ENCODE measurements at regions not wholly inside any gene's neighbourhood (a gene's known extent, or its start where the extent isn't known, plus 50 kb on each side); places are given as distances from the start of the nearest gene placed in this dataset.

GRCh38 chr20:12874933-12875332 is 133.8 kb upstream of the SPTLC3 start:
- DNase-seq (ENCODE audit: low read depth): no peak
- H3K4me3 ChIP-seq (ENCODE audit: low read depth, low read length): no peak overlapping the region

- DNase-seq (ENCODE audit: low read depth): no peak
- no peak overlapping the region for H3K4me3 ChIP-seq (ENCODE audit: low read depth, low read length)
Observed at GRCh38 chr20:12875510-12875909, 133.3 kb upstream of the SPTLC3 start.

DNA sequence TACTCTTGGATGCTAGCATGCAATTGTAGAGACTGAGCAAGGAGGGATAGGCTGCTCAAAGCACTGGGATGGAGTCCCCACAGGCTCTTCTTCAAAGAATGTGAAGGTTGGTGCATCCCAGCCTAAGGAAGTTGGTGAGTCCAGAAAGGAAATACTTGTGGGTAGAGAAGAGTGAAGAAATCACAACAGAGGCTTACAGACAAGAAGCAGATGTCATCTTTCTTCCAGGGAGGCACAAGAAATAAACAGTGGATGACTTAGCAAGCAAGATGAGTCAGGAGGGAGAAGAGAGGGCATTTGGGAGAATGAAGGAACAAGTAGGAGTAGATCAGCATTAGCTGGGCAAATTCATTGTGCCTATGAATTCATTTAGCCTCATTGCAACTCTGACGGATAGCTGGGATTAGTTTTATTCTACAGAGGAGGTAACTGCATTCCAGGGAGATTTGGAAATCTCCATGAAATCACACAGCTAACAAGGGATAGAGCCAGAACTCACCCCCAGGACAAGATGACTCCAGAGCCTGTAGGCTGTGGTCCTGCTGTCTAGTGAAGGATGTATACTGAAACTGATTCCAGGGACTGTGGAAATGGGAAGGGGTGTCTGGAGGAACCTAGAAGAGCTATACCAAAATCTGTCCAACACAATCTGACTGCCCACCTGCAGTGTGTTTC is 125.8 kb upstream of the SPTLC3 start:
- peak; percentile 40 for DNase-seq (ENCODE audit: low read depth)
- no peak overlapping the region for H3K4me3 ChIP-seq (ENCODE audit: low read depth, low read length)

DNA sequence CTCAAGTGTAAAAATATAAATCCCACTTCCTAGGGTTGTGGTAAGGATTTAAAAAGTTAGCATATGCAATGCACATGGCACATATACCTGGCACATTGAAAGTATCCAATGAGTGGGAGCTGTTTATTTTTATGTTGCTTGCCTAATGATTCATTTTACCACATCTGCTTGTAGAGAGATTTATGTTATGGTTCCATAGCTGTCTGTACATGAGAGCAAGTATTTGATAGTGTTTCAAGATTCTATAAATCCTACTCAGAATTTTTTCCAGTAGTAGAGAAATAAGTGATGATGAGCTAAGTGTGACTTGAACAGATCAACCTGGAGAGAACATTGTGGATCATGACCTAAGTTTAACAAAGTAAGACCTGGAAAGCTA is 125.3 kb upstream of the SPTLC3 start:
- DNase-seq (ENCODE audit: low read depth): no peak
- H3K4me3 ChIP-seq (ENCODE audit: low read depth, low read length): no peak overlapping the region

DNA sequence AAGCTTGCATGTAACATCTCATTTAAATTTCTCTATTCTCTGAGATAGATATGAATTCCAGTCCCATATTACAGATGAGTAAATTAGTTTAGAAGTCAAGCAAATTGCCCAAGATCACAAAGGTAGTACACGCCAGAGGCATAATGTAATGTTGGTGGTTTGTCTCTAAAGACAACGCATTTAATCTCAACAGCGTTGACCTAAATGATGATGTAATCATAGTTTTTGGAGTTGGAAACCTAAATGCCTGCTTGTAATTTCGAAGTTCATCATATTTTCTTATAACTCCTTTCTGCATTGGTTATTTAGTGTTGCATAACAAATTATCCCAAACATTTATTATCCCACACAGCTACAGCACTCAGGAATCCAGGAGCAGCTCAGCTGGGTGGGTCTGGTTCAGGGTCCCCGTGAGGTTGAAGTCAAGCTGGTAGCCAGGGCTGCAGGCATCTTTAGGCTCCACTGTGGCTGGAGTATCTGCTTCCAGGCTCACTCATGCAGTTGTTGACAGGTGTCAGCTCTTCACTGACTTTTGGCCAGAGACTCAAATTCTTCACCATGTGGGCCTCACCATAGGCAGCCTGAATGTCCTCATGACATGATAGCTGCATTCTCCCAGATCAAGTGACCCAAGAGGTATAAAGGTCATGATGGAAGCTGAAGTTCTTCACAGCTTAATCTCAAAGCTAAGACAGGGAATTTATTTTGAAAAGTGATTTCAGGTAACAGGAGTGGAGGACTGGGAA is 122.0 kb upstream of the SPTLC3 start:
- no peak for DNase-seq (ENCODE audit: low read depth)
- H3K4me3 ChIP-seq (ENCODE audit: low read depth, low read length): no peak overlapping the region

GRCh38 chr20:12891643-12892042 is 117.1 kb upstream of the SPTLC3 start:
- DNase-seq (ENCODE audit: low read depth): no peak
- H3K4me3 ChIP-seq (ENCODE audit: low read depth, low read length): no peak overlapping the region

- no peak overlapping the region for H3K4me3 ChIP-seq (ENCODE audit: low read depth, low read length)
- no peak for DNase-seq (ENCODE audit: low read depth)
Observed at GRCh38 chr20:12893019-12893418, 115.8 kb upstream of the SPTLC3 start.

GRCh38 chr20:12893653-12894052 is 115.1 kb upstream of the SPTLC3 start:
- no peak overlapping the region for H3K4me3 ChIP-seq (ENCODE audit: low read depth, low read length)
- DNase-seq (ENCODE audit: low read depth): no peak

DNA sequence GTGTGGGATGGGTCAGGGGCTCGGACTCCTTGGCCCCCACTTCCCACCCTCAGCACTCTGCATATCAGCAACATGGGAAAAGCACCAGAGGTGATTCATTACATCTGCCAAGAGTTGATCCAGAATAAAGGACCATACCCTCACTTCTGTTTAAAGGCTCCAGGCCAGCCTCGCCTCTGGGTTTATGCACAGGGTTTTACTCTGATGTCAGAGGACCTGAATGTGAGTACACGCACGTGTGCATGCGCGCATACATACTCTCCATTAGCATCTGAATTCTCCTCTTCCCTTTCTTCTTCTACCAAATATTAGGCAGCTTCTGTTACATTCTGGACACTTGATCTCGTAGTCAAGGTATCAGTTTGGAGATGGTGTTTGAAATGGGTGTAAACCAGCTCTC is 114.7 kb upstream of the SPTLC3 start:
- H3K4me3 ChIP-seq (ENCODE audit: low read depth, low read length): no peak overlapping the region
- DNase-seq (ENCODE audit: low read depth): no peak

- DNase-seq (ENCODE audit: low read depth): no peak
- H3K4me3 ChIP-seq (ENCODE audit: low read depth, low read length): no peak overlapping the region
Observed at GRCh38 chr20:12896180-12896579, 112.6 kb upstream of the SPTLC3 start.

GRCh38 chr20:12902992-12903391 is 105.8 kb upstream of the SPTLC3 start:
- no peak overlapping the region for H3K4me3 ChIP-seq (ENCODE audit: low read depth, low read length)
- DNase-seq (ENCODE audit: low read depth): no peak

- no peak for DNase-seq (ENCODE audit: low read depth)
- no peak overlapping the region for H3K4me3 ChIP-seq (ENCODE audit: low read depth, low read length)
Observed at GRCh38 chr20:12906361-12906760, 102.4 kb upstream of the SPTLC3 start.

- DNase-seq (ENCODE audit: low read depth): no peak
- no peak overlapping the region for H3K4me3 ChIP-seq (ENCODE audit: low read depth, low read length)
Observed at GRCh38 chr20:12911372-12911771, 97.4 kb upstream of the SPTLC3 start.

DNA sequence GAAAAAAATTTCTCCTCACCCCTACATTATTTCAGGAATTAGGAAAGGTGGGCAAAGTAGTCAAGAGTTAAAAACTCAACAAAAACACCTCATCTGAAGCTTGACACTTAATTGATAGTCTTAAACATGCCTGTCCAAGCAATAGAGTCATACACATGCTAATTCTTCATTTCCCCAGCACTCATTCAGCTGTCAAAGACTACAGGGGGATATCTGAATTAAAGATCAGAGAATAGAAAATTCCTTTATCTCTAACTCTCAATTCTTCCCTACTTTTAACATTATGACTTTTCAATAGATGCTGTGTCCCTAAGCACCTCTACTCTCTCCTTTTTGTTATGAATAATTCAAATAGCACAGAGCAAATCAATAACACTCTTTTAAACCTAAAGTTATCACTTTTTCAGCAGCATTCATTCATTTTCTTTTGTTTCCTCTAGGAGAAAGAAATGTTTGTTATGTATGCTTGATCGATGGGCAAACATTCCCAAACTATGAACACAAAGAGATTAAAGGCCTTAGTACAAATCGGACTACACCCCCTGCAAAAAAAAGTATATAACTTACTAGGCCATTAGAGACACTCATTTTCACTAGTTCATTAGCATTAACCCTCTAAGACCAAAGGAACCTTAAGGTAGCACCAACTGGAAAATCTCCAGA is 94.9 kb upstream of the SPTLC3 start:
- DNase-seq (ENCODE audit: low read depth): no peak
- H3K4me3 ChIP-seq (ENCODE audit: low read depth, low read length): no peak overlapping the region

DNA sequence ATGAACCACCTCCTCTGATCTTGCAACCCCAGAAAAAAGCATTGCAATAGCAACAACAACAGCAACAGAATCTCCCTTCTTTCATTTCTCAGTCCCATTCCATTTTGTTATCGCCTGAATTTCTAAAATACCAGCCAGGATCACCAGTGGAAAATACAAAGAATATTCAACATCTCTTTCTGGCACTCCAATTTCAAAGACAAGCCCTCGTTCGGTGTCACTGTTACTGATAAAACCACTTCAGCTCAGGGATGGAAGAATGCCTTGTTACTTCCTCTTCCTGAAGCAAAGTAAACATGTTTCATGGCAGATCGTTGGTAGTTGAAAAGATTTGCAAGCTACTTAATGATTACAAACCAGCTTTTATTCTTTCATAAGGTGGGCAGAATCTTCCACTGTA is 94.0 kb upstream of the SPTLC3 start:
- DNase-seq (ENCODE audit: low read depth): no peak

DNA sequence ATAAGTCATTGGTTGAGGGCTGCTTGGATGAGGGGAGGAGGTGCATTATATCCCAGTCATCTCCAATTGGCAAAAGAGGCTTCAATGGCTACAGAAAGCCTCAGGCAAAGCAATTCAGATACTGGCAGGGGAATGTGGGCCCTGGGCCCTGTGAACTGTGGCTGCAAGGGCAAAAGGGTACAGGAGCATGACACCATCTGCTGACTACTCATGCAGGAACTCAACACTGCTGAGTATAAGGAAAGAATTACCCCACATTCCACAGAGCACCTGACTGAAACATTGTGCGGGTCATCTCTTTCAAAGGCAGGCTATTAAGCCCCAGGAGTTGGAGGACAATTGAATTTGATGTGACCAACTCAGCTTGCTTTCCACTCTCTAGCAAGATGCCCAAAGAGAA is 92.1 kb upstream of the SPTLC3 start:
- no peak for DNase-seq (ENCODE audit: low read depth)
- no peak overlapping the region for H3K4me3 ChIP-seq (ENCODE audit: low read depth, low read length)

More for the DNA sequence above, 94.0 kb upstream of the SPTLC3 start:
- no peak overlapping the region for H3K4me3 ChIP-seq (ENCODE audit: low read depth, low read length)

DNA sequence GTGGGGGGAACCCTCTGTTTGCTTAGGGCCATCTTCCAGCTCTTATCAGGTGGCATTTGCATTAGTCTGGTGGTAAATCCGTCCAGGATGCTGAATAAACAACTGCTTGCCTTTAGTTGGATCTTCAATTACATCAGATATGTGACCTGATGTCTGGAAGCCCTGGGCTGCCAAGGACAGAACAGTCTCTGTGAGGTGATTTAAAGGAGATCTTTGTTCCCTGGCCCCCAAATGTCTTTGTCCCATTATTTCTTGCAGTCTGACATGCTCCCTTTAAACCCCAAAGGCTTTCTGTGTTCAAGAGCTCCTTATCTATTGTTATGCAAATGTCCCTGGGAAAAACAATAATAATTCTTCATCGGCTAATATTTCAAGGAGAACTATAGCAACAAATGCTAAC is 84.6 kb upstream of the SPTLC3 start:
- H3K4me3 ChIP-seq (ENCODE audit: low read depth, low read length): no peak overlapping the region
- no peak for DNase-seq (ENCODE audit: low read depth)

DNA sequence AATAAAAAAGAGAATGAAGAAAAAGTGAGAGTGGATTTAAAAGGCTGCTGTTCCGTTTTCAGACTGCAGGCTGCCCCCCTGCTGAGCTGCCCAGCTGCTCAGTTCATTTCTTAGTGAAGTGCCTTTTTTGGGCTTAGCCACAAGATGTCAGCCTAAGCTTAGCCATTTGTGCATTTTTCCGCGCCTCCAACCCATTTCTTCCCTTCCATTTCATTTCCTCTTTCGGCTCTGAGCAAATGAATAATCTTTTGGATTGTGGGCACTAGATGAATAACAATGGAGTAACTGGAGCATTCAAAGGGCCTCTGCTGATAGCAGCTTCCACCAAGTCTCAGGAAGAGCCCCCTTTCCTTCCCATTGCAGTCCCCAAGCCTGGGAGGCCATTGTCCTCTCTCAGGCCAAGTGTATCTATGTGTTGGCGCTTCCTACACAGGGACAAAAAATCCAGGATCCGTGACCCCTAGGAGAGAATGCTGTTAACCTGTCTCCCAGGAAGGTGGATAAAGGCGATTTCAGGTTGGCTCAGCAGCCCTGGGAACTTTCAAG is 83.5 kb upstream of the SPTLC3 start:
- peak; percentile 63 for DNase-seq (ENCODE audit: low read depth)
- H3K4me3 ChIP-seq (ENCODE audit: low read depth, low read length): no peak overlapping the region

DNA sequence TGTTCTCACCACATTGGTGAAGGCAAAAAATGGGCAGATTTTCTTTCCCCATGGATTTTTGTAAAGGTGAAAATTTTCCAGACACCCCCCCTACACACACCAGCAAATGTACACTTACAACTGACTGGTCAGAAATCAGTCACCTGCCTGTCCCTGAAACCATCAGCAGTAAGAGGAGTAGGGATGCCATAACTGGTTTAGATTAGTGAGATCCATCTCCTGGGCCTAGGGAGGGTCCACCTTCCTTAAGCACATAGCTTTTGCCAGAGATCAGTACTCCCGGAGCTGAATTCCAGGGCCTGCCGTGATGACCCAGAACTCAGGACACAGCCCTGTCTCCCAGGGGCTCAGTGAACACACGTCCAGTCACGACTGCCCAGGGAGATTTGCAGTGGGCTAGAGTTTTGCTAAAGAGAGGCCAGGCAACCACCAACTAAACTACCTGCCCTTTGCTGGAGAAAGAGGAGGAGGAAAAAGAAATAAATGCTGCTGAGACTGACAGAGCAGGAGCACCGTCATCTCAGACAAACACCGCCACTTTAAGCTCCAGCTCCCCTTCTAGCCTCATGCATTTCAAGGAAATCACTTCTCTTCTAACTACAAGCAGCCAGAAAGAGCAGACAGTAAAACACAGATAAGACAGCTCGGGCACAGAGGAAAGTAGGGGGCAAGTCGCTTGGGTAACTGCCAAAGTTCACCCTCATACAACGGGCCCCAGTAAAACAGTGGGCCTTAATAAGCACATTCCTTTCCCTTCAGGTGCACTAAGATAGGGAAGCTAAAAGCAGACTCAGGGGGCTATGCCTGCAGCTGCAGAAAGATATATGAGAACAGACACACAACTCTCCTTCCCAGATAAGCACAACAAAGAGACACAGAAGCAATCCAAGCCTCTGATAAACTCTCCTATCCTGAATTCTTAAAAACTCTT is 82.6 kb upstream of the SPTLC3 start:
- no peak for DNase-seq (ENCODE audit: low read depth)
- H3K4me3 ChIP-seq (ENCODE audit: low read depth, low read length): no peak overlapping the region

Data from skeletal muscle cell (primary cell).